PC-9 (cell line): ENCODE measurements at regions not wholly inside any gene's neighbourhood (a gene's known extent, or its start where the extent isn't known, plus 50 kb on each side); places are given as distances from the start of the nearest gene placed in this dataset.

ENCODE experiments used
- CTCF ChIP-seq: fragments of 200-600 bp; sonication (generic); conservative IDR thresholded peaks from 2 replicates; pipeline ENCODE4 v1.6.1; 2017; ENCODE audit warnings: mixed run types, antibody characterized with exemption, mild to moderate bottlenecking, moderate library complexity
- EZH2 ChIP-seq: fragments of 200-600 bp; sonication (generic); IDR thresholded peaks from 2 replicates; pipeline ENCODE4 v1.8.0; 2017; ENCODE audit warnings: antibody characterized with exemption, low read depth

GRCh38 chr3:15974647-15975046 lies 176.9 kb upstream of the ANKRD28 start:
- TF ChIP-seq CTCF (0 out of 2 replicates have a peak, but pooled peaks have one; percentile 26), EZH2 (no peak)
